GM21529 (cell line): ENCODE measurements at regions not wholly inside any gene's neighbourhood (a gene's known extent, or its start where the extent isn't known, plus 50 kb on each side); places are given as distances from the start of the nearest gene placed in this dataset.
"Not testable (repeated sequence)": the region's sequence is repeated elsewhere in the genome, so short reads cannot be mapped to it uniquely, and the experiment has no call there.

Experiments
- ATAC-seq: cut with Tn5 transposase; IDR thresholded peaks from one replicate; pipeline ENCODE4 v1.9.1; 2021; ENCODE audit not compliant: unreplicated experiment

DNA sequence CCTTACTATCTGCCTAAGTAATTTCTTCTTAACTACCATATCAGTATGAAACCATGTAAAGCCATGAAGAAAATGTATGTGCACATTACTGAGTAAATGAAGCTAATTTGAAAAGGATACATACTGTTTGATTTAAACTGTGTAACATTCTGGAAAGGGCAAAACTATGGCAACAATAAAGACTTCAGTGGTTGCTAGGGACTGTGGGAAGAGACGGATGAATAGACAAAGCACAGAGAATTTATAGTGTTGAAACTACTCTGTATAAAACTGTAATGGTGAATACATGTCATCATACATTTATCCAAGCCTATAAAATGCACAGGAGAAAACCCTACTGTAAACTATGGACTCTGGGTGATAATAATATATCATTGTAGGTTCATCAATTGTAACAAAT, 1103.7 kb upstream of the EPHA6 start:
- ATAC-seq = no peak

DNA sequence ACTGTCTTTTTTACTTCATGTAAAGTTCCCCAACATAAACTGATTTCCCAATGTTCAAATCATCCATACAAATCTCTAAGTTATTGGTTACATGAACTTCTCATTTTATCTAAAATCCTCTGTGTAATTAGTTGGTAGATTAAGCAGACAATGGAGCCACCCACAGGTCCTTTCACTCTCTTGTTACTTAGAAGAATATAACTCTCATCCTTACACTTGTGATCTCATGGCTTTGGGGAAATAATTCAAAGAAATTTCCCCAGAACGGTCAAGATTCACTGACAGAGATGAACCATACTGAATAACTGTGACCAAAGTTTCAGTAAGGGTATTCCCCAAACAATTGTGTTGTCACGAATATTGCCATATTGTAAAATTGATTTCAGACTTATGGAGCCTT, 1102.6 kb upstream of the EPHA6 start:
- no peak for ATAC-seq

DNA sequence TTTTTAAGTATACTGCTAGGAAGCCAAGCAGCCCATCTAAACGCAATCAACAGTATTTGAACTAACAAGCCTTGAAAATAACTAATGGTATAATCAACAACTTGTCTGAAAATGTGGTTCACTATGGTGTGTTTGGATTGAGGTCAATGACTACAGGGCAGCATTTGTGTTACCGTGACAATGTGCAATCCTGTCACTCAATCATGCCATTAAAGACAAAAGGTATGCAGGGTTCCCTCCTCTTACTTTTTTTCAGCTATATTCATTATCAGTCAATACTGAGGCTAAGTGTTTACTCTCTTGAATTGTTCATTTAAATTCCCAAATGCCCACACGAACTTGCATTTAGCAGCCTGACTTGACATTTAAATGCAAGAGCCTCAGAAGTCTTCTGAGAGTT, 1099.3 kb upstream of the EPHA6 start:
- no peak for ATAC-seq

DNA sequence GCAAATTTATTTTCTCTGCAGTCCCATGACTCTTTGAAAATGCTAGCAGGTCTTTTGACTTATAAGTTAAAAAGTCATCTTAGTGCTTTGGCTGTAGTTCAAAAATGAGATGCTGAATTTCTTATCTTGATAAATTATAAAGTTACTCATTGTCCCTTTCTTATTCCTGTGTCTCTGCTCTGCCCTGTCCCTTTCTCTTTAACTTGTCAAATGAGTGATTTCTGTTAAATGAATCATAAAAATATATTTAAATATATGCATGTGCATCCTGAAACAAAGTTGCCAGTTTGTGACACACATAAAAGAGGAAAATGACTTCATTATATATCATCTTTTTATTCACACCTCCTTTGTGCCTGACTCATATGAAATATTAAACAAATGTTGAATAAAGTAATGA, 1097.3 kb upstream of the EPHA6 start:
- no peak for ATAC-seq

DNA sequence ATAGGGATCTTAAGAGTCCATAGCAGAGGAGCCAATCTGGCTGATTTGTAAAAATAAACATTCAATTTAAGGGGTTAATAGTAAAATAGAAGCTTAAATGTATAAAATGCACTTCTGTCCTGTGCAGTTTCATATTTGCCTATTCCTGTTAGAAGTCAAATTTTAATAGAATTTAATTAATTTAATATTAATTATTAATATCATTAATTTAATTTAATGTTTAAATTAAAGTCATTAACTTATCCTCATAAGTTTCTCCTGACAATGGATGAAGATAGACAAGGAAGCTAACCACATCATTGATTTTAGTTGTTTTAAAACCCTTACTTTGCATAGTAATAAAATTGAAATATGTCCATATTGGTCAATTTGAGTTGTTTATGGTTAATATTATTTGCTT, 1096.2 kb upstream of the EPHA6 start:
- no peak for ATAC-seq

DNA sequence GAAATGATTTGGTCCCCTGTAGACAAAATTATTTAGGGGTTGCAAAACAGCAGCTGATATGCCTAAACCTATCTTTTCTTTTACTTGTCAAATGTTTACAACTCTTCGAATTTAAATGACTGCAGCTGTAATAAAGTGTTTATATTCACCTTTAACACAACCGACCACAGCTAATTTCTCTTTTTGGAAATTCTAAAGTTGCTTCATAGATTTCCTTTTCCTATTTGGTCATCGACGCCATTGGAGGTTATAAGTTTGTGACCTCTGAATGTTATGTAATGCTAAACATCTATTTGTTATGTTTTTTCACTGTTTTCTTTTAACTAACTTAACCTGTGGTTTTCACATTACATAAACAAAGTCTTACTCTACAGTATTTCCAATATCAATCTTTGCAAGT, 1094.9 kb upstream of the EPHA6 start:
- ATAC-seq = no peak

DNA sequence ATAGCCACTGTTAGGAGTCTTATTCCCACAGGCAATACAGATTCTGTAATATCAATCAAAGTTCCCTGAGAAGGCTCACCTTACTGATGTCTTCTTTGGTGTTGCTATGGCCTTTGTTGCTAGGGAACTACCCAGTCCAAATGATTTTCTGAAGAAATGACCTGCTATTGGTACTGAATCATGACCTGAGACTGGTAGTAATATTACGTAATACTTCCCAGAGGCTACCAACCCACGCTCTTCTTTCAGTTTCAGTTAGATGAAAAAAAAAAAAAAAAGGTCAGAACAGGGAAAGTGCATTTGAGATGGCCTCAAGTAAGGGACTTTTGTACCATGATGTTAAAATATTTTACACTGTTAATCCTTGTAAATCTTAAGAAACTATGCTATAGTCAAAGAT, 1092.5 kb upstream of the EPHA6 start:
- ATAC-seq = no peak

DNA sequence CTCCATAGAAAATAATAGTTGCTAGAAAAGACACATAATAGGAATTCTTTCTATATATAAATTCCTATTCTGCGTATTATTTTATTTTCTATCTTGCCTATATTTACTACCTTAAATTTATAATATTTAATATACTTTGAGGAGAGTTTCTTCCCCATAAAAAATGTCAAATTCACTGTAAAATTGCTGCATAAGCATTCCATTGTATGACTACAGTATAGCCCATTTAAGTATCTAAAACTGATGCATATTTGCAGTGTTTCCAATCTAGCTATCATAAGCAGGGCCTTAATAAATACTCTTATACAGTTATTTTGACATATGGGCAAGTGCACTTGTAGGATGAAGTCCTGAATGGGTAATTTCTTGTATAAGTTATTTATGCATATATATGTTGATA, 1088.6 kb upstream of the EPHA6 start:
- no peak for ATAC-seq

DNA sequence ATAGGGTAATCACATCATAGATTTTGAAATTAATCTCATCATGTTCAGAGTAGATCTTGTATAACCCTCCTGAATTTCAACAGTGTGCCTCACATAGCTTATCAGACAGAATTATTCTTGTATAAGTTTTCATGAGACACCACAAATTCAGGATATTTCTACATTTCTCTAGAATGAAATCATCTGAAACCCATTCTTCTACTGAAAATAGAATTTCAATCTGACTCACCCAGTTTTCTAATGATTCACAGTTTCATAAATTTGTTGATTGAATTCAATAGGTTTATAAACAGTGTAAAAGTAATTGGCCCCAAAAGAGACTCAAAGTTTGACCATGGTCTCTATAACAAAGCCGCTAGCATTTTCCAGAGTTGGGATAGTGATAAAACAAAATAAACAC, 1082.6 kb upstream of the EPHA6 start:
- no peak for ATAC-seq

DNA sequence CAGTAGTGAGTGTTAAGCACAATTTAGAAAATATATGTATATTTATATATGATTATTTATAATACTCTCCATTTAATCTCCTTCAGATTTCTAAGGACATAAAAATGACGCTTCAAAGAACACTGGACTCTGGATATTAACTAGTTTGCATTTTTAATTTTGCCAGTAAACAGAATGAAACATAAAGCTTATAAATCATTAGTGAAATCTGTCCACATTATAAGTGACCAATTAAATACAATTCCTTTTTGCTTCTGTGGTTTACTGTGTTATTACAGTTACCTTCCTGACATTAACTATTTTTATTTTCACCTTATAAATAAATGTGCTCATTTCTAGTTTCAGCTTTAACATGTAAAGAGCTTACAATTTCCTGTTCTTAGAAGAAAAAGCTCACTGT, 1081.1 kb upstream of the EPHA6 start:
- ATAC-seq = no peak

DNA sequence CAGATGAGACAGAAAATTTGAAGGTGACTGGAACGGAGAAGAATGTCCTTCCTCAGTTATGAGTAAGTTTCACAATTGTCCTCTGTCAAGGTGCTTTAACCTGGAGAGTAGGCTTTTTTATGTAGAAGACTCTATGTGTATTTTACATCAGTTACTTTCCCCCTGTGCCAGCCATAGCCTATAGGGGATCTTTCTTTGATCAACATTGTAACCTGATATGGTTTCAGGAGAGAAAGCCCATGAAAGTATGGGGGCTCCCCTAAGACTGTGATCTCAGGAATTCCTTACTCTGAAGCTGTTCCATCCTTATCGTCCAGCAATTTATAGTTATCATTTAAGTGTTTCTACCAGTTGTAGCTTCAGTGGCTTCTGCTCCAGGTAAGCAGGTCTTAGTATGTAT, 1076.3 kb upstream of the EPHA6 start:
- ATAC-seq = no peak

DNA sequence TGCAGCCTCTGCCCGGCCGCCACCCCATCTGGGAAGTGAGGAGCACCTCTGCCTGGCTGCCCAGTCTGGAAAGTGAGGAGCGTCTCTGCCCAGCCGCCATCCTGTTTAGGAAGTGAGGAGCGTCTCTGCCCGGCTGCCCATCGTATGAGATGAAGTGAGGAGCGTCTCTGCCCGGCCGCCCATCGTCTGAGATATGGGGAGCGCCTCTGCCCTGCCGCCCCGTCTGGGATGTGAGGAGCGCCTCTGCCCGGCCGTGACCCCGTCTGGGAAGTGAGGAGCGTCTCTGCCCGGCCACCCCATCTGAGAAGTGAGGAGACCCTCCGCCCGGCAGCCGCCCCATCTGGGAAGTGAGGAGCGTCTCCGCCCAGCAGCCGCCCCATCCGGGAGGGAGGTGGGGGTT, 1069.5 kb upstream of the EPHA6 start:
- ATAC-seq = not testable (repeated sequence)

DNA sequence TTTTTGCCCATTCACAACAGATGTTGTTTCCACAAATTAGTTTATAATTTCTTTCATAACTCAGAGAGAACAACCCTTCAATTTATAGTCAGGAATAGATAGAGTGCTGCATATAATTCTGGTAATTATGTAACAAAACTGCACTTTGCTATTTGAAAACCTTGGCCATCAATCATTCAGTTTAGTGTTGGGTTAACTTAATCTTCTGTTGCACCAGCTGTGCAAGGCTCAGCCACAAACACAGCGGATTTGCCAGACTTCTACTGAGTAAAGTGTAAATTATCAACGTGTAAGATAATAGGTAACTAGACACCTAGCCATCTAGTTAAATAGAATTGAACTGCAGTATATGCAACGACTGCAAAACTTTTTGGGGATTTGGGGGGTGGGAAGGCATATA, 1064.3 kb upstream of the EPHA6 start:
- no peak for ATAC-seq

DNA sequence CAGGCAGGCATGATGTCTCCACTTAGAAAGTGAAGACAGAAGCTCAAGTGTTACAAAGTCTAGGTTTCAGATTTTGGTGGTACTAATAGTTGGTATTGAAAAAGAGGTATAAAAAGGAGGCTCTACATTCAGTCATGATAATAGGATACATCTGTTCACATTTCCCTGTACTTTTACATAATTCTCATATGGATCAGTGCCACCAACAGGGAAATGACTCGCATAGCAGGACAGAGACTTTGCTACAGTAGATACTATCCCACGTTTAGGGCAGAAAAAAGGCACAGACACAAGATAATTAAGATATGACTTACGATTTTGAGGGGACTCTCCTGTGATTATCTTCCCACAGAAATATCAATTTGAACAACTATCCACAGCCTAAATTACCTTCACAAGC, 1062.9 kb upstream of the EPHA6 start:
- no peak for ATAC-seq

DNA sequence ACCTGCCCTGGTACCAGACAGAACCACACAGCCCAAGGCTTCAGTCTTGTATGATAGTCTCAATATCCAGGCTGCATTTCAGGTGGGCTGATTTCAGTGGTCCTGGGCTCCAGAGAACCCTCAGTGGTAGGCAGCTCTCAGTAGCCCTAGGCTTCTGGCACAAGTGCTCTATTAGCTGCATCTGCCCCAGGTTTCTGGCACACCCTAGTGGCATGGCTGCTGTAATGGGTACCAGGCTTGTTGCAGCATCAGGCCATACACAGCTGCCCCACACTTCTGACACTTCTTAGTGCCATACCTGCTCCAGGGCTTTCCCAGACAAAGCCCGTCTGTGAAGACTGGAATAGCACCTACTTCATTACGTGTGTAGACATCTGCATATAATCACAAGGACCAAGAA, 1062.2 kb upstream of the EPHA6 start:
- ATAC-seq = no peak

DNA sequence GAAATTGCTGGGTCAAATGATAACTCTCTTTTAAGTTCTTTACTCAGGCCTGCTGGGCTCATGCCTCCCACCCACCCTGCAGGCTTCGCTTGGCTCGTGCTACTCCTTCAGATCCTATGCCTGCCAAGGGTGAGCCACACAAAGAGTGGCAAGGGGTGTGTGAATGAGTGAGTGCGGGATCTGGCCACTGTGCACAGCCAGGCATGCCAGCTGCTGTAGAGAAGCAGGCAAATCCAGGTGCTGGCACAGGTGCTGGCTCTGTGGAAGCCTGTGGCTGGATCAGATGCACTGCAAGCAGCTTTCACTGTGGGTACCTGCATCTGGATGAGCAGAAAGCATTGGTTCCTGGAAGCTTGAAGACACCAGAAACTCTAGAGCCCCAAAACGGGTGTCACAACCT, 1055.7 kb upstream of the EPHA6 start:
- no peak for ATAC-seq

DNA sequence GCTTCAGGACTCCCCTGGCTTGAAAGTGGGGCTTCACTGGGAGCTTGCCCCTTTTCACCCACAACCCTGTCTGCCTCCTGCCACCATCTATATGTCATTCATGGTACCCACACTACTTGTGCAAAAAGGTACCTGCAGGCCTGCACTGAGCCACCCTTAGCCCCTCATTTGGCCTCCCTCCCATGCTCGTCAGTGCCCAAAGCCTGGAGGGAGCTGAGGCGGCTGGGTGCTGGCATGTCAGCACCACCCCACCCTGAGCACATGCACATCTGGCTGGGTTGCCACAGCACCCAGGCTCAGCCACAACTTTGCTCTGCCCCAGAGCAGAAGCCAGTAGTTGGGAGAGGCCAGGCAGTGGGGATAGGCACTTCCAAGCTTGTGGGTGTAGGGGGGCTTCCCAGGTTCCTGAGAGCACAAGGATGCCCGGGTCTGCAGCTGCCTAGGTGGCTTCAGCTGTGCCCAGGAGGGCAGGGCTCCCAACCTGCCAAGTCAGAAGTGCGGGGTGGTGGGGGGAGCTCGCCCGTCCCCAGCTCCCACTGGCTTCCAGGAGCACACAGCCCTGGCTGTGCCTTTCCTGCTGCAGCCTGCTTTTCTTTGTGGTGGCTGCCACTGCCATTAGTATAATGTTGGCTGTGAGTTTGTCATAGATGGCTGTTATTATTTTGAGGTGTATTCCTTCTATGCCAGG, 1054.6 kb upstream of the EPHA6 start:
- no peak for ATAC-seq

DNA sequence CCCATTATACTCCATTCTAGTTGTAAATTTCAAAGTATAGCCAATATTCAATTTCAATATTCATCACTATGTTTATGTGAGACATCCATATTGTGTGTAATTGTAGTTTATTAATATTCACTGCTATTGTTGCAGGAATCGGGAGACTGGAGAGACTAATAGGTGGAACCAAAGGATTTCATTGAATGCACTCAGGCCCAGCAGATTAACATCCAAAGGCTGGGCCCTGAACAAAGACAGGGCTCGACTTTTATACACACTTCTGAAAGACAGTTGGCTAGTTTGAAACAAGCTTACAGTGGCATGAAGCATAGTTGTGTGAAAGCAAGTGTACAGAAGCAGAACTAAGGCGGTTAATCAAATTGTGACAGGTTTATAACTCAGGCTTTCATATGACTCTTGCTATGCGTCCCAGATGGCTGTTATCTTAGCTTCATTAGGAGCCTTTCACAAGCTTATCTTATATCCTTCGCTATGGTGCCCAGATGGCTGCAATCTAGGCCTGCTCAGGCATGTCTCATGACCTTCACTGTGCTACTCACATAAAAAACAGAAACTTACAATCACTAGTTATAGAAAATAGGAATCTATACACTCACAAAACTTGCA, 1038.8 kb upstream of the EPHA6 start:
- ATAC-seq = no peak

DNA sequence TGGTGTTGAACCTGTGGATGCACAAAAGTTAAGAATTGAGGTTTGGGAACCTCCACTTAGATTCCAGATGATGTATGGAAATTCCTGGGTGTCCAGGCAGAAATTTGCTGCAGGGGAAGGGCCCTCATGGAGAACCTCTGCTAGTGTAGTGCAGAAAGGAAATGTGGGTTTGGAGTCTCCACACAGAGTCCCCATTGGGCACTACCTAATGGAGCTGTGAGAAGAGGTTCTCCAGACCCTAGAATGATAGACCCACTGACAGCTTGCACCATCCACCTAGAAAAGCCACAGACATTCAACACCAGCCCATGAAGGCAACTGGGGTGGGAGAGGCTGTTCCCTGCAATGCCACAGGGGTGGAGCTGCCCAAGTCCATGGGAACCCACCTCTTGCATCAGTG, 1032.8 kb upstream of the EPHA6 start:
- no peak for ATAC-seq

DNA sequence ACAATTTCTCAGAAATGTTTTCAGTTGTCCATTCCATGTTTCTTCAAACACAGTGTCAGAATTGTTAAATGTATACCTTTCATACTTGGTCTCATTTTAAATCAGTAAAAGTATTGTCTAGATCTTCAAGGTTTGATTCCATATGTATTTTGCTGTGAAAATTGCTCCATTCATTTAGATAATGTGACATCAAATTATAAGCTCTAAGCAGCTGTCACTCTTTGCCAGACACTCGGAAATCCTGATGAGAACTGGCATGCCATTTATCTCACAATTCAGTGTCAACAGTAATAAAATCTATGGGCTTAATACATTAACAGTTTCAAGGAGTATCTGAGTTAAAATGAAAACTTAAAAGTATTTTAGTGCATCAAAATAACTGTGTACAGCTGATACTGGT, 1025.3 kb upstream of the EPHA6 start:
- ATAC-seq = no peak

DNA sequence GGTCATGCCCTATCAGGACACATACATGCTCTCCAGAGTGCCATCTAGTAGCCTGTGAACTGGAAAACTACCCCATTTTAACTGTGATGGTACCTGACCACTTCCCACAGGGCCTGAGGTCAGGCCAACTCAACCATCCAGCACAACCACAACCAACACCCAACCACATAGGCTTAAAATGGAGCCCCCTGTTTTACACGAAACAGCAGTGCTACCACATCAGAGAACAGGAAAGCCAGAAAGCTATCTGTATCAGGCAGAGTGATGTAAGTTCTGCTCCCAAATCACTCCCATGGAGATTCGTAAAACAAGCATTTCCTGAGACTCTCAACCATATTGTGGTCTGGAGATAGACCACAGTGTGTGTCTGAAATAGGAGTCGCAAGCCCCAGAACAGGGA, 1017.3 kb upstream of the EPHA6 start:
- ATAC-seq = no peak

DNA sequence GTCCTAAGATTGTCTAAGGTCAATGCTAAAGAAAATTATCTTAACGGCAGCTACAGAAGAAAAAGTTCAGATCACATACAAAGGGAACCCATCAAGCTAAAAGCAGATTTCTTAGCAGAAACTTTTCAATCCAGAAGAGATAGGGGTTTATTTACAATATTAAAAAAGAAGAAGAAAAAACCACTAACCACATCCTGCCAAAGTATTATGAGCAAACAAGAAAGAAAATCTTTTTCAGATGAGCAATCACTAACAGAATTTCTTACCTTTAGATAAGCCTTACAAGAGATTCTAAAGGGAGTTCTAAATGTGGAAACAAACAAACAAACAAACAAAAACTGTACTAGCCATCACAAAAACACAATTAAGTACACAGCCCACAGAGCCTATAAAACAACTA, 1015.8 kb upstream of the EPHA6 start:
- no peak for ATAC-seq

DNA sequence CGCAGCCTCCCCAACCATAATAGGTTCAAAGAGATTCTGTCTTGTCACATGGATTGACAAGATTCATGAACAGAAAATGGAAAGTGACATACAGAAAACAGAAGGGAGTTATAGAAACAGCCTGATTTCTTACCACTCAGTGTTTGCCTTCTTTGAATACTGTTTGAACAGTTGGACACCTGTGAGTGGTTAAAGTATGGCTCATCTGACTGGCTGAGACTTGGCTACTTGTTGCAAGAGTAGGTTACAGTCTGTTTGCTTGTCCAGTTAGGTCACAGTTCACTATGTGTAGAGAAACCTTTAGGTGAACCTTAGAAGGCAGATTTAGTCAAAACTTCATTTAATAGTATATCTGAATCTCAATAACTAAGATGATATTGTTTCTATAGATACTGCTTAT, 1003.9 kb upstream of the EPHA6 start:
- ATAC-seq = no peak
